Activated CD4-positive, alpha-beta T cell treated with anti-CD3 and anti-CD28 coated beads, Interleukin-2, amount 10 ng/mL, durations not matched to agents 7 days and 5 days (primary cell): ENCODE measurements at regions not wholly inside any gene's neighbourhood (a gene's known extent, or its start where the extent isn't known, plus 50 kb on each side); places are given as distances from the start of the nearest gene placed in this dataset.

Source experiments
- CTCF ChIA-PET: fragments of 350-600 bp; sonication (Branson Sonifier 250); formaldehyde crosslinking; loops from one replicate; lab custom pipeline; 2021; ENCODE audit warnings: antibody characterized with exemption; lab: Charles Lee
- POLR2A ChIA-PET: fragments of 350-600 bp; sonication (Branson Sonifier 250); formaldehyde crosslinking; loops from one replicate; lab custom pipeline; 2021; ENCODE audit warnings: antibody characterized with exemption; lab: Charles Lee
- DNase-seq: peaks from one replicate; pipeline ENCODE4 v3.0.0-alpha.2; 2020
- H3K27ac Mint-ChIP-seq: one replicate; pipeline ENCODE4 v1.8.0; 2021; ENCODE audit warnings: mild to moderate bottlenecking, moderate library complexity, mixed read lengths
- H3K27me3 Mint-ChIP-seq: one replicate; pipeline ENCODE4 v1.8.0; 2021; ENCODE audit warnings: mixed read lengths
- H3K36me3 Mint-ChIP-seq: one replicate; pipeline ENCODE4 v1.8.0; 2021; ENCODE audit warnings: low read depth, mixed read lengths
- H3K4me1 Mint-ChIP-seq: one replicate; pipeline ENCODE4 v1.8.0; 2021; ENCODE audit warnings: mixed read lengths
- H3K4me3 Mint-ChIP-seq: one replicate; pipeline ENCODE4 v1.8.0; 2021; ENCODE audit warnings: mild to moderate bottlenecking, moderate library complexity, mixed read lengths
- H3K9me3 Mint-ChIP-seq: one replicate; pipeline ENCODE4 v1.8.0; 2021; ENCODE audit warnings: mixed read lengths

- Mint-ChIP-seq H3K4me3 (no peak overlapping the region), H3K27me3 (no peaks in the 10 kb centered on the region), H3K9me3 (no peaks in the 10 kb centered on the region), H3K27ac (no peak overlapping the region), H3K4me1 (no peaks in the 10 kb centered on the region), H3K36me3 (no peaks in the 10 kb centered on the region)
- CTCF ChIA-PET: interaction anchor here (0.6 kb wide), 2 partner anchors 29 to 976 kb away, joined by 3 read pairs; no protein-coding TSS in a partner anchor
- DNase-seq: no peak
- POLR2A ChIA-PET: no interaction called here
Measured at GRCh38 chr2:67462738-67463496, 65.8 kb downstream of the ETAA1 start.

GRCh38 chr2:67463810-67464209, 66.7 kb downstream of the ETAA1 start:
- no peaks in the 10 kb centered on the region for H3K36me3 Mint-ChIP-seq
- CTCF ChIA-PET: interaction anchor here (0.6 kb wide), 2 partner anchors 28 to 977 kb away, joined by 3 read pairs; no protein-coding TSS in a partner anchor
- no peaks in the 10 kb centered on the region for H3K4me1 Mint-ChIP-seq
- no peak overlapping the region for H3K27ac Mint-ChIP-seq
- H3K27me3 Mint-ChIP-seq: no peaks in the 10 kb centered on the region
- POLR2A ChIA-PET: no interaction called here
- no peak for DNase-seq
- no peaks in the 10 kb centered on the region for H3K9me3 Mint-ChIP-seq
- H3K4me3 Mint-ChIP-seq: no peak overlapping the region

DNA sequence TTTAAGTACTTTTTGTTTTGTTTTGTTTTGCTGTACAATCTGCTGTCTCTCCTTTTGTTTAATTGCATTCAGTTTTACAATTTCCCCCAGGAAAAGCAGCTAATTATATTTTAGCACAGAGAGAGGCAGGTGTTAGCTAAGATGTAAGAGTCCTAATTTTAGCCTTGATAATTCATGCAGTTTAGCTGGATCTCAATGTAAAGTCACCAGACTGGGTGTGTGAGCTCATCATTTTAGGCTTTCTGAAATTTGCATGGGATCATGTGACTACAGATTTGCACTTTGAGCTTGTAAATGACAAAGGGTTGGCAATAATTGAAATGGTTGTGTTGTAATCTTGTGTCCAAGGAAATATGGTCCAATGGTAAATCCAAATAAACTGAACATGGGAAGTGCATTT, 68.5 kb downstream of the ETAA1 start:
- ChIA-PET POLR2A (no interaction called here), CTCF (no interaction called here)
- Mint-ChIP-seq H3K9me3 (no peaks in the 10 kb centered on the region), H3K36me3 (no peaks in the 10 kb centered on the region), H3K27me3 (no peaks in the 10 kb centered on the region), H3K4me1 (no peaks in the 10 kb centered on the region), H3K27ac (no peak overlapping the region), H3K4me3 (no peak overlapping the region)
- DNase-seq: no peak

DNA sequence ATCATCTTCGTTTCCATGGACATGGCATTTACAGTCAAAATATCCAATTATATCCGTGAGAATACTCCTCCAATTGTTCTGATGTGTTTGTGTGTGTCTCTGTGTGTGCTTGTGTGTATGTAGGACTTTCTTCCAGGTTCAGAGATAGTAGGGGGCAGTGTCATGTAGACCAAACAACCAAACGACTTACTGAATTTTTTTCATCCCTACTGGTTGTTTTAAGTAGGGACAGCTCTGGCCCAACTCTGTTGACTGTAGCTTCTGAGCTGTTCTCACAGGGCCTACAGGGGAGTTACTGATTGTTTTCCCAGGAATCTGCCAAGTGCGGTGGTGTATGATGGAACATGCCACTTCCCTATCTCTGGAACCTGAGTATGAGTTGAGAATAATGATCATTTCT, 69.6 kb downstream of the ETAA1 start:
- no peak overlapping the region for H3K4me3 Mint-ChIP-seq
- no peaks in the 10 kb centered on the region for H3K4me1 Mint-ChIP-seq
- no peak overlapping the region for H3K27ac Mint-ChIP-seq
- CTCF ChIA-PET: no interaction called here
- POLR2A ChIA-PET: no interaction called here
- H3K36me3 Mint-ChIP-seq: no peaks in the 10 kb centered on the region
- no peak for DNase-seq
- no peaks in the 10 kb centered on the region for H3K27me3 Mint-ChIP-seq
- no peaks in the 10 kb centered on the region for H3K9me3 Mint-ChIP-seq

GRCh38 chr2:67471681-67472080, 74.5 kb downstream of the ETAA1 start:
- Mint-ChIP-seq H3K4me1 (no peaks in the 10 kb centered on the region), H3K27me3 (no peaks in the 10 kb centered on the region), H3K27ac (no peak overlapping the region), H3K4me3 (no peak overlapping the region), H3K36me3 (no peaks in the 10 kb centered on the region), H3K9me3 (no peaks in the 10 kb centered on the region)
- CTCF ChIA-PET: no interaction called here
- no peak for DNase-seq
- POLR2A ChIA-PET: no interaction called here

GRCh38 chr2:67476809-67477790, 80.0 kb downstream of the ETAA1 start:
- POLR2A ChIA-PET: no interaction called here
- Mint-ChIP-seq H3K36me3 (no peaks in the 10 kb centered on the region), H3K4me1 (no peaks in the 10 kb centered on the region), H3K27me3 (no peaks in the 10 kb centered on the region), H3K27ac (no peak overlapping the region), H3K9me3 (no peaks in the 10 kb centered on the region), H3K4me3 (no peak overlapping the region)
- CTCF ChIA-PET: no interaction called here
- no peak for DNase-seq

DNA sequence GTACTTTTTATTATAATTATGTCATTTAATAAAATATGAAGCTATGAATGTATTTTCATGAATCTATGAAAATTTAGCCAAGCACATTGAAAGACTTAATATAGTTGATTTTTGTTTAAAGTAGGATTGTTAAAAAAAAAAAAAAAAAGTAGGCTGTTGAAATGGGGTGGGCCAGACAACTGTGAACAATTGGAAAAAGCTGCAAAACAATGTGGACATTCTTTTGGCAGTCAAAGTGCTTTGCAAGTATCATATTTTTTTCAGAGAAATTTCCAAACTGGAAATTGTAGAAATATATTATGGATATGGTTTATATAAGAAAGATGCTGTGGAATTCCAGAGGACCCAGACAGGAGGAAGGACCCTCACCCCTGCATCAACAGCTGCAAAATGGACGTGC, 82.1 kb downstream of the ETAA1 start:
- H3K4me1 Mint-ChIP-seq: no peaks in the 10 kb centered on the region
- no peak overlapping the region for H3K4me3 Mint-ChIP-seq
- no peaks in the 10 kb centered on the region for H3K36me3 Mint-ChIP-seq
- no peak for DNase-seq
- ChIA-PET CTCF (no interaction called here), POLR2A (no interaction called here)
- H3K27ac Mint-ChIP-seq: no peak overlapping the region
- H3K27me3 Mint-ChIP-seq: no peaks in the 10 kb centered on the region
- no peaks in the 10 kb centered on the region for H3K9me3 Mint-ChIP-seq

GRCh38 chr2:67485431-67485830, 88.3 kb downstream of the ETAA1 start:
- H3K36me3 Mint-ChIP-seq: no peaks in the 10 kb centered on the region
- no peak for DNase-seq
- no peaks in the 10 kb centered on the region for H3K27me3 Mint-ChIP-seq
- H3K9me3 Mint-ChIP-seq: no peaks in the 10 kb centered on the region
- POLR2A ChIA-PET: no interaction called here
- H3K27ac Mint-ChIP-seq: no peak overlapping the region
- CTCF ChIA-PET: no interaction called here
- H3K4me1 Mint-ChIP-seq: no peaks in the 10 kb centered on the region
- H3K4me3 Mint-ChIP-seq: no peak overlapping the region

- Mint-ChIP-seq H3K9me3 (no peaks in the 10 kb centered on the region), H3K27me3 (no peaks in the 10 kb centered on the region)
Measured at GRCh38 chr2:67486041-67486796, 89.1 kb downstream of the ETAA1 start.

GRCh38 chr2:67487993-67488392, 90.9 kb downstream of the ETAA1 start:
- CTCF ChIA-PET: no interaction called here
- no peak for DNase-seq
- no peaks in the 10 kb centered on the region for H3K27me3 Mint-ChIP-seq
- H3K36me3 Mint-ChIP-seq: no peaks in the 10 kb centered on the region
- H3K9me3 Mint-ChIP-seq: no peaks in the 10 kb centered on the region
- no peak overlapping the region for H3K27ac Mint-ChIP-seq
- no peak overlapping the region for H3K4me3 Mint-ChIP-seq
- POLR2A ChIA-PET: no interaction called here
- no peaks in the 10 kb centered on the region for H3K4me1 Mint-ChIP-seq

More at GRCh38 chr2:67486041-67486796, 89.1 kb downstream of the ETAA1 start:
- DNase-seq: no peak
- no peak overlapping the region for H3K27ac Mint-ChIP-seq
- ChIA-PET CTCF (no interaction called here), POLR2A (no interaction called here)
- no peak overlapping the region for H3K4me3 Mint-ChIP-seq
- no peaks in the 10 kb centered on the region for H3K4me1 Mint-ChIP-seq
- H3K36me3 Mint-ChIP-seq: no peaks in the 10 kb centered on the region

- ChIA-PET POLR2A (no interaction called here), CTCF (no interaction called here)
- H3K4me3 Mint-ChIP-seq: no peak overlapping the region
- H3K27me3 Mint-ChIP-seq: no peaks in the 10 kb centered on the region
- no peaks in the 10 kb centered on the region for H3K36me3 Mint-ChIP-seq
- no peak overlapping the region for H3K27ac Mint-ChIP-seq
- H3K9me3 Mint-ChIP-seq: no peaks in the 10 kb centered on the region
- DNase-seq: no peak
- H3K4me1 Mint-ChIP-seq: no peaks in the 10 kb centered on the region
Measured at GRCh38 chr2:67489396-67489795, 92.3 kb downstream of the ETAA1 start.

DNA sequence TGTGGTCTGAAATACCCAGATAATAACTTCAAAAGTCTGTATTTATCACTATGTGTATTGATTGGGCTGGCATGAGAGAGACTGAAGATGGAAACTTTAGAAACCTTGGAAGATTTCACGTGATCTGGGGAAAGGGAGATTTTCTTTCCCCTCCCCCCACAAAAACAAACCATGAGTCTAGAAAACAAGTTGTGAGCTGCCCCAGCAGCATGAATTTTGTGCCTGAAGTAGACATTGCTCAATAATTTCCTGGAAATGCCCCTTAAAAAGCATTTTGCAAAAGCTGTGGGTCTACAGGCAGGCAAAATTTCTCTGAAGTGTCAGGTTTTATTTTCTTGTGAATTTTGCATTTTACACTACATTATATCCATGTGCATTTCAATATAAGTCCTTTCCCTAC, 101.8 kb downstream of the ETAA1 start:
- no peaks in the 10 kb centered on the region for H3K4me1 Mint-ChIP-seq
- CTCF ChIA-PET: no interaction called here
- H3K27ac Mint-ChIP-seq: no peak overlapping the region
- no peaks in the 10 kb centered on the region for H3K9me3 Mint-ChIP-seq
- POLR2A ChIA-PET: no interaction called here
- H3K4me3 Mint-ChIP-seq: no peak overlapping the region
- H3K36me3 Mint-ChIP-seq: no peaks in the 10 kb centered on the region
- no peaks in the 10 kb centered on the region for H3K27me3 Mint-ChIP-seq
- DNase-seq: no peak

GRCh38 chr2:67499989-67500388, 102.9 kb downstream of the ETAA1 start:
- no peak overlapping the region for H3K27ac Mint-ChIP-seq
- ChIA-PET CTCF (no interaction called here), POLR2A (no interaction called here)
- no peak overlapping the region for H3K4me3 Mint-ChIP-seq
- H3K27me3 Mint-ChIP-seq: no peaks in the 10 kb centered on the region
- DNase-seq: no peak
- H3K4me1 Mint-ChIP-seq: no peaks in the 10 kb centered on the region
- no peaks in the 10 kb centered on the region for H3K9me3 Mint-ChIP-seq
- H3K36me3 Mint-ChIP-seq: no peaks in the 10 kb centered on the region
